GM10266 (cell line): ENCODE measurements at regions not wholly inside any gene's neighbourhood (a gene's known extent, or its start where the extent isn't known, plus 50 kb on each side); places are given as distances from the start of the nearest gene placed in this dataset.

ENCODE experiments used
- DNase-seq: peaks from one replicate; pipeline ENCODE4 v3.0.0; 2012; ENCODE audit errors: extremely low spot score
- CTCF ChIP-seq: IDR thresholded peaks from 2 replicates; pipeline ENCODE4 v1.5.1; 2012; ENCODE audit warnings: mild to moderate bottlenecking, low read depth; ENCODE audit not compliant: control insufficient read depth, insufficient read depth; ENCODE audit errors: missing control alignments

GRCh38 chr3:110123946-110124345 lies 786.6 kb upstream of the DPPA4 start:
- no peak for TF ChIP-seq CTCF
- no peak for DNase-seq

GRCh38 chr3:110126065-110126464 lies 788.7 kb upstream of the DPPA4 start:
- no peak for TF ChIP-seq CTCF
- no peak for DNase-seq

- TF ChIP-seq CTCF, result no peak
- no peak for DNase-seq
Measured at GRCh38 chr3:110133971-110134370, 796.6 kb upstream of the DPPA4 start.

GRCh38 chr3:110139048-110139447 lies 801.7 kb upstream of the DPPA4 start:
- DNase-seq, result no peak
- no peak for TF ChIP-seq CTCF

- no peak for TF ChIP-seq CTCF
- no peak for DNase-seq
Measured at GRCh38 chr3:110139821-110140220, 802.5 kb upstream of the DPPA4 start.

GRCh38 chr3:110149763-110150162 lies 812.4 kb upstream of the DPPA4 start:
- DNase-seq, result no peak
- TF ChIP-seq CTCF, result no peak

GRCh38 chr3:110157221-110157620 lies 819.9 kb upstream of the DPPA4 start:
- no peak for TF ChIP-seq CTCF
- no peak for DNase-seq
